ENCODE measurements at regions not wholly inside any gene's neighbourhood (a gene's known extent, or its start where the extent isn't known, plus 50 kb on each side); places are given as distances from the start of the nearest gene placed in this dataset.

DNA sequence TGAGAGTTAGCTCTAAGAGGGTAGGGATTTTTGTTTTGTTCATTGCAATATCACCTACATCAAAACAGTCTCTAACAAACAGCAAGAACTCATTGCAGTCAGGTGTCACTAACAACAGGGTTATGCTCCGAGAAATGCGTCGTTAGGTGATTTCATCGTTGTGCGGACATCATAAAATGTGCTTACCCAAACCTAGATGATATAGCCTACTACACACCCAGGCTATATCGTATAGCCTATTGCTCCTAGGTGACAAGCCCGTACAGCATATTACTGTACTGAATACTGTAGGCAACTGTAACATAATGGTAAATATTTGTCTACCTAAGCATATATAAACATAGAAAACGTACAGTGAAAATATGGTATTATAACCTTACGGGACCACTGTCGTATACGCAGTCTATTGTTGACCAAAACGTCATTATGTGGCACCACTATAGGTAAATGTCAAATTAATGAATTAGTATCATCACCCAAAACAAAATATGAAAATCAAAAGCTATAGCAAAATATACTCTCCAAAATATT, 49.9 kb upstream of the TAB2 start:
- no peak for TF ChIP-seq POLR2AphosphoS5 (IDR thresholded peaks at IDR 0.05)
- TF ChIP-seq, protein P1, sequence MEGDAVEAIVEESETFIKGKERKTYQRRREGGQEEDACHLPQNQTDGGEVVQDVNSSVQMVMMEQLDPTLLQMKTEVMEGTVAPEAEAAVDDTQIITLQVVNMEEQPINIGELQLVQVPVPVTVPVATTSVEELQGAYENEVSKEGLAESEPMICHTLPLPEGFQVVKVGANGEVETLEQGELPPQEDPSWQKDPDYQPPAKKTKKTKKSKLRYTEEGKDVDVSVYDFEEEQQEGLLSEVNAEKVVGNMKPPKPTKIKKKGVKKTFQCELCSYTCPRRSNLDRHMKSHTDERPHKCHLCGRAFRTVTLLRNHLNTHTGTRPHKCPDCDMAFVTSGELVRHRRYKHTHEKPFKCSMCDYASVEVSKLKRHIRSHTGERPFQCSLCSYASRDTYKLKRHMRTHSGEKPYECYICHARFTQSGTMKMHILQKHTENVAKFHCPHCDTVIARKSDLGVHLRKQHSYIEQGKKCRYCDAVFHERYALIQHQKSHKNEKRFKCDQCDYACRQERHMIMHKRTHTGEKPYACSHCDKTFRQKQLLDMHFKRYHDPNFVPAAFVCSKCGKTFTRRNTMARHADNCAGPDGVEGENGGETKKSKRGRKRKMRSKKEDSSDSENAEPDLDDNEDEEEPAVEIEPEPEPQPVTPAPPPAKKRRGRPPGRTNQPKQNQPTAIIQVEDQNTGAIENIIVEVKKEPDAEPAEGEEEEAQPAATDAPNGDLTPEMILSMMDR (IDR thresholded peaks at IDR 0.05): no peak
- no peak for TF ChIP-seq POLR2A (IDR thresholded peaks at IDR 0.05)
